ENCODE measurements at regions not wholly inside any gene's neighbourhood (a gene's known extent, or its start where the extent isn't known, plus 50 kb on each side); places are given as distances from the start of the nearest gene placed in this dataset.

GRCh38 chr2:154963511-154963910 lies 265.0 kb downstream of the KCNJ3 start:
- Histone ChIP-seq H2AK5ac (ENCODE audit: insufficient read length, low read length) (no peak overlapping the region), H3K56ac (ENCODE audit: insufficient read length, low read depth, low read length) (no peak overlapping the region), H3K27ac (ENCODE audit: insufficient read length, low read depth, low read length) (no peak overlapping the region), H2AFZ (ENCODE audit: low read length) (no peak overlapping the region), H4K8ac (replicated peaks; ENCODE audit: insufficient read length, low read depth, low read length) (no peak overlapping the region), H3K9ac (ENCODE audit: extremely low read depth, insufficient read length, low read length) (no peak overlapping the region), H2BK15ac (ENCODE audit: low read depth, low read length) (no peak overlapping the region), H3K4me2 (ENCODE audit: insufficient read depth, insufficient read length, low read length) (no peak overlapping the region), H3K79me2 (ENCODE audit: insufficient read depth, low read length) (no peaks in the 10 kb centered on the region), H3K14ac (ENCODE audit: insufficient read depth, low read length) (no peak overlapping the region), H4K91ac (ENCODE audit: insufficient read length, low read depth, low read length) (no peak overlapping the region), H2BK5ac (ENCODE audit: insufficient read length, low read length) (no peak overlapping the region), H3K27me3 (ENCODE audit: insufficient read depth, low read length) (no peaks in the 10 kb centered on the region), H3K79me1 (ENCODE audit: insufficient read depth, low read depth, low read length, poor library complexity, severe bottlenecking) (no peaks in the 10 kb centered on the region), H3K23ac (ENCODE audit: insufficient read length, low read depth, low read length) (no peak overlapping the region), H3K4me1 (ENCODE audit: insufficient read depth, low read length) (no peaks in the 10 kb centered on the region), H2BK120ac (ENCODE audit: low read depth, low read length, poor library complexity, severe bottlenecking) (no peak overlapping the region), H4K5ac (ENCODE audit: insufficient read length, low read depth, low read length) (no peak overlapping the region), H4K20me1 (ENCODE audit: control insufficient read depth, insufficient read depth, insufficient read length) (no peaks in the 10 kb centered on the region), H3K23me2 (ENCODE audit: insufficient read length, low read depth, low read length, poor library complexity, severe bottlenecking) (no peaks in the 10 kb centered on the region), H2BK12ac (ENCODE audit: insufficient read length, low read depth, low read length) (no peak overlapping the region), H2BK20ac (ENCODE audit: low read depth, low read length, poor library complexity, severe bottlenecking) (no peak overlapping the region), H3K4ac (ENCODE audit: low read depth, low read length) (no peak overlapping the region), H3K9me3 (ENCODE audit: control insufficient read depth, low read depth, low read length) (no peaks in the 10 kb centered on the region), H3K18ac (ENCODE audit: insufficient read length, low read depth, low read length) (no peak overlapping the region), H3T11ph (ENCODE audit: low read length) (no peak overlapping the region)
- Mint-ChIP-seq H3K27ac (no peak overlapping the region), H3K9me3 (no peaks in the 10 kb centered on the region), H3K27me3 (ENCODE audit: low read depth) (no peaks in the 10 kb centered on the region), H3K36me3 (ENCODE audit: insufficient read depth in 1 of 3, low read depth in 3 of 3) (no peaks in the 10 kb centered on the region), H3K4me3 (no peak overlapping the region), H3K4me1 (no peaks in the 10 kb centered on the region)
- no peak for DNase-seq
- WGBS (ENCODE audit: extremely low coverage, insufficient read length, low lambda C conversion rate): no CpG with 5 or more reads among the region's 1 CpG
- TF ChIP-seq CTCF (conservative IDR thresholded peaks at IDR 0.05): no peak

Data from H9 (cell line).